ENCODE measurements at regions not wholly inside any gene's neighbourhood (a gene's known extent, or its start where the extent isn't known, plus 50 kb on each side); places are given as distances from the start of the nearest gene placed in this dataset.
"Not testable (repeated sequence)": the region's sequence is repeated elsewhere in the genome, so short reads cannot be mapped to it uniquely, and the experiment has no call there.

DNA sequence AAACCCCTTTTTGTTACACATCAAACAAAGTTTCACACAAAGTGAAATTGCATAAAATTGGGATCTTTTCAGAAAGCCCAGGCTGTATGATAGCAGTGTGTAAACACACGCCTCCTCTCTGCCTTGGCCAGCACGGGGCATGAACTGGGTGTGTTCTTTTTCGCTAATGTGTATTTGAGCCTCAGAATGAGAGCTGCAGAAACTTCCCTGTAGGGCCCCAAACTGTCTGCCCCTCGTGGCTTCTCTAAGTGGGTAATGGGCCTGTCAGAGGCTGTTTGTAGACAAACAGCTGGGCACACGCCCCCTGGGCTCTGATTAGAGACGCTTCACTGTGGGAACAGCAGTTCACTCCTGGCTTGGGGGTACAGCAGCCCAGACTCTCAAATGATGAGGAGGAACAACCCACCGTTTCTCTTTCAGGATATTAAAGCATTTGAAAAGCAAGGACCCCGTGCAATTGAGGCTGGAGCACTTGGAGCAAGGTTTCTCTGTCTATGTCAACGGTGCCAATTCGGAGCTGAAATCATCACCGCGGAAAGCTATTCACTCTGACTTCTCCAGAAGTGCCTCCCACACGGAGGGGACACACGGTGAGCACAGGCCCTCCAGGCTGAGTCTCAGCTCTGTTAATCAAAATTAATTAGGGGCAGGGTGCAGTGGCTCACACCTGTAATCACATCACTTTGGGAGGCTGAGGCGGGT, 78.4 kb downstream of the KATNIP start:
- no peaks in the 10 kb centered on the region for H3K36me3 ChIP-seq (ENCODE audit: control insufficient read depth, insufficient read depth, low read length)
- H3K9ac ChIP-seq (ENCODE audit: low read length) = no peak overlapping the region
- no peak overlapping the region for H3K4me3 ChIP-seq (ENCODE audit: low read length)
- H3K27me3 ChIP-seq (ENCODE audit: control insufficient read depth, insufficient read depth, low read length) = no peaks in the 10 kb centered on the region
- no peak overlapping the region for H3K27ac ChIP-seq (ENCODE audit: low read depth, low read length)
- H3K4me1 ChIP-seq (ENCODE audit: control insufficient read depth, insufficient read depth, low read length) = no peaks in the 10 kb centered on the region

GRCh38 chr16:27628943-27629462, 79.1 kb downstream of the KATNIP start:
- not testable (repeated sequence) for H3K9ac ChIP-seq (ENCODE audit: low read length); H3K4me3 ChIP-seq (ENCODE audit: low read length)

DNA sequence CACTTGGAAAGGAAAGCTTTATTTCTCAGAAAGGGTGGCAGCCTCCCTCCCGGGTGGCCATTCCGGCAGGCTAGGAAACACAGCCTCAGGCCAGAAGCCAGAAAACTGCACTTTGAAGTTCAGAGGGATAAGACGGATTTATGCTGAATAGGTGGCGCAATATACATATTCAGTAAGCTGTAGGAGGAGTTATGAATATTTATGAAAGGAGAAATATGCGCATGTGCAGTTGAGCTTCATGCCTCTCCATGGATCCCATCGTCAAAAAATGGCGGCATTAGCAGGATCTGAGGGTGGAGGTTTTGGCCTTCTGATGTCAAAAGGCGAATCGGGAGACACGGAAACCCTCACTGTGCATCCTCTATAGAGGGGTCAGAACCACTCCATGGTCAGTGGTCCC, 82.3 kb downstream of the KATNIP start:
- no peak overlapping the region for H3K4me3 ChIP-seq (ENCODE audit: low read length)

More at GRCh38 chr16:27628943-27629462, 79.1 kb downstream of the KATNIP start:
- H3K27me3 ChIP-seq (ENCODE audit: control insufficient read depth, insufficient read depth, low read length); H3K27ac ChIP-seq (ENCODE audit: low read depth, low read length); H3K36me3 ChIP-seq (ENCODE audit: control insufficient read depth, insufficient read depth, low read length); H3K4me1 ChIP-seq (ENCODE audit: control insufficient read depth, insufficient read depth, low read length): not testable (repeated sequence)

DNA sequence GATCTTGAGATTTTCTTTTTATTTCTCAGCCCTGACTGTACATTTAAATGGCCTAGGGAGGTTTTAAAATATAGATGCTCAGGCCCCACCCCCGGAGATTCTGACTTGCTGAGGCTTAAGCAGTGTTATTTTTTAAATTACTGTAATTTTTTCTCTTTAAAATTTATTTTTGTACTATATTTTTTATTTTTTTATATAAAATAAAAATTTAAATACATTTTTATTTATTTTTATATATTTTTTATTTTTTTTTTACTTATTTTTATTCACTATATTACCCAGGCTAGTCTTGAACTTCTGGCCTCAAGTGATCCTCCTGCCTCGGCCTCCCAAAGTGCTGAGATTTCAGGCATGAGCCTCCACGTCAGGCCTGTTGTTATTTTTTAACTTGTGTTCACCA, 83.3 kb downstream of the KATNIP start:
- H3K36me3 ChIP-seq (ENCODE audit: control insufficient read depth, insufficient read depth, low read length) = no peaks in the 10 kb centered on the region
- H3K4me1 ChIP-seq (ENCODE audit: control insufficient read depth, insufficient read depth, low read length) = no peaks in the 10 kb centered on the region
- no peak overlapping the region for H3K4me3 ChIP-seq (ENCODE audit: low read length)
- H3K27ac ChIP-seq (ENCODE audit: low read depth, low read length) = no peak overlapping the region
- H3K9ac ChIP-seq (ENCODE audit: low read length) = no peak overlapping the region
- H3K27me3 ChIP-seq (ENCODE audit: control insufficient read depth, insufficient read depth, low read length) = no peaks in the 10 kb centered on the region

More for the DNA sequence above, 82.3 kb downstream of the KATNIP start:
- Histone ChIP-seq H3K27ac (ENCODE audit: low read depth, low read length) (no peak overlapping the region), H3K27me3 (ENCODE audit: control insufficient read depth, insufficient read depth, low read length) (no peaks in the 10 kb centered on the region), H3K36me3 (ENCODE audit: control insufficient read depth, insufficient read depth, low read length) (no peaks in the 10 kb centered on the region), H3K9ac (ENCODE audit: low read length) (no peak overlapping the region), H3K4me1 (ENCODE audit: control insufficient read depth, insufficient read depth, low read length) (no peaks in the 10 kb centered on the region)

GRCh38 chr16:27633721-27634120, 83.8 kb downstream of the KATNIP start:
- Histone ChIP-seq H3K27ac (ENCODE audit: low read depth, low read length) (no peak overlapping the region), H3K27me3 (ENCODE audit: control insufficient read depth, insufficient read depth, low read length) (no peaks in the 10 kb centered on the region), H3K4me1 (ENCODE audit: control insufficient read depth, insufficient read depth, low read length) (no peaks in the 10 kb centered on the region), H3K4me3 (ENCODE audit: low read length) (no peak overlapping the region), H3K36me3 (ENCODE audit: control insufficient read depth, insufficient read depth, low read length) (no peaks in the 10 kb centered on the region), H3K9ac (ENCODE audit: low read length) (no peak overlapping the region)

DNA sequence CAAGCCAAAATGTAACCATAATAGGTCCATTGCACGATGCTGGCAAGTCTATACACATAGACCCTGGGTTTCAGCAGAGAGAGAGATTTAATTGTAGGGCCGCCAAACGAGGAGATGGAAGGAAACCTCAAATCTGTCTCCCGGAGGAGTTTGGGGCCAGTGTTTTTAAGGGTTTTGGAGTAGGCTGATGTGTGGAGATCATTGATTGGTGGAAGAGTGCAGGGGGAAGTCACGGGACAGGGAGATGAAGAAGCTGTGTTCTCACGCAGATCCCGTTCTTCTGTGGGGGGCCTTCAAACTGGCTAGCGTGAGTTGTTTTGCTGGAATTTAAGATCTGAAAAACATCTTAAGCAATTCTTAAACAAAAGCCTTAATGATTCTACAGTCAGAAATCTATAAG, 84.8 kb downstream of the KATNIP start:
- H3K27ac ChIP-seq (ENCODE audit: low read depth, low read length) = no peak overlapping the region
- no peaks in the 10 kb centered on the region for H3K36me3 ChIP-seq (ENCODE audit: control insufficient read depth, insufficient read depth, low read length)
- H3K27me3 ChIP-seq (ENCODE audit: control insufficient read depth, insufficient read depth, low read length) = no peaks in the 10 kb centered on the region
- H3K4me1 ChIP-seq (ENCODE audit: control insufficient read depth, insufficient read depth, low read length) = no peaks in the 10 kb centered on the region
- no peak overlapping the region for H3K9ac ChIP-seq (ENCODE audit: low read length)
- no peak overlapping the region for H3K4me3 ChIP-seq (ENCODE audit: low read length)

DNA sequence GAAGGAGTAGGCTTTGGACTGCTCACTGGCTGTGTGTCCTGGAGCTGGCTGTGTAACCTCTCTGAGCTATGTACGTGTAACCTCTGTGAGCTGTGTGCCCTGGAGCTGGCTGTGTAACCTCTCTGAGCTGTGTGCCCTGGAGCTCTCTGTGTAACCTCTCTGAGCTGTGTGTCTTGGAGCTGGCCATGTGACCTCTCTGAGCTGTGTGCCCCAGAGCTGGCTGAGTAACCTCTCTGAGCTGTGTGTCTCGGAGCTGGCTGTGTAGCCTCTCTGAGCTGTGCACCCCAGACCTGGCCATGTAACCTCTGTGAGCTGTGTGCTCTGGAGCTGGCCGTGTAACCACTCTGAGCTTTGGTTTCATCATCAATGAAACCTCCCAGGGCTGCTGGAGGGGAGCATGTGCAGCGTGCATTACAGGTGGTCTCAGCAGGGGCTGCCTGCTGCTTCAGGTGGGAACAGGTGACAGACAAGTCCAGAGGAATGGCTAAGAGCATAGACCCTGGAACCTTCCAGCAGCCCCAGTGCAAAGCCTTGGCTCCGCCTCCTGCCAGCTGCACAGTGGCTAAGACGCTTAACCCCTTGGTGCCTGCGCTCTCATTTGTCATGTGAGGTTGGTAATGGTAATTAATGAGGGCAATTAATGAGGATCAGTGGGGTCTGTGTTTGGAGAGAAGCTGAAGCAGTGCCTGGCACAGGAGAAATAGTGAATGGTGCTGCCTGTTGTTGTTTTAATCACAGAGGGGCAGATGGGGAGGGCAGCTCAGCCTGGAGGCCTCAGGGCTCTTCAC, 86.7 kb downstream of the KATNIP start:
- Histone ChIP-seq H3K27ac (ENCODE audit: low read depth, low read length) (no peak overlapping the region), H3K9ac (ENCODE audit: low read length) (no peak overlapping the region), H3K4me3 (ENCODE audit: low read length) (no peak overlapping the region), H3K36me3 (ENCODE audit: control insufficient read depth, insufficient read depth, low read length) (no peaks in the 10 kb centered on the region), H3K4me1 (ENCODE audit: control insufficient read depth, insufficient read depth, low read length) (no peaks in the 10 kb centered on the region), H3K27me3 (ENCODE audit: control insufficient read depth, insufficient read depth, low read length) (no peaks in the 10 kb centered on the region)

DNA sequence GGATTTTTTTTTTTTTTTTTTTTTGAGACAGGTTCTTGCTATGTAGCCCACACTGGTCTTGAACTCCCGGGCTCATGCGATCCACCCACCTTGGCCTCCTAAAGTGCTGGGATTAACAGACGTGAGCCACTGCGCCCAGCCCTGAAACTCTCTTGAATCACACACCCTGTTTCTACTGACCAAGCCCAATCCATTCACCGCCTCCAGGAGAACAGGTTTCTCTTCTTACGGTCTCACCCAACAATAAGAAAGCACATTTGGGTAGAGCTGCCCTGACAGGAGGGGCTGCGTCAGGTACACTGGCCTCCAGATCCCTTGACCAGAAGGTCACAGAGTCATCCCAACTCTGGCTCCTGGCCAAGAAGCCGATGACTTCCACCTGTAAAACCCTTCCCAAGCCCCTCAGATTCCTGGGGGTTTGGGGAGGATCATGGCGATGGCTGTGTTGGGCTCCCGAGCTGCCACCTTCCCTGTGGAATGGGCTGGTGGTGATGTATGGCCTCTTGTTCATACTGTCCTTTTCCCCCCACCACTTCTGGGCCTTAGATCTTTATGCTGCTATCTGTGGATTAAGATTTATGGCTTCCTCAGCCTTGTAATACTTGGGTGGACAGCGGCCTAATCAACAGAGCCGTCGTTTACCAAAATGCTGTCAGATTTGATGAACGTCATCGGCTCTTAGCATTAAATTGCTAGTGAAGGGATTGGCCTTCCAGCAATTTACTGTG, 89.1 kb downstream of the KATNIP start:
- Histone ChIP-seq H3K4me1 (ENCODE audit: control insufficient read depth, insufficient read depth, low read length) (no peaks in the 10 kb centered on the region), H3K4me3 (ENCODE audit: low read length) (no peak overlapping the region), H3K27me3 (ENCODE audit: control insufficient read depth, insufficient read depth, low read length) (no peaks in the 10 kb centered on the region), H3K9ac (ENCODE audit: low read length) (no peak overlapping the region), H3K27ac (ENCODE audit: low read depth, low read length) (no peak overlapping the region), H3K36me3 (ENCODE audit: control insufficient read depth, insufficient read depth, low read length) (no peaks in the 10 kb centered on the region)

GRCh38 chr16:27639561-27640276, 89.8 kb downstream of the KATNIP start:
- Histone ChIP-seq H3K4me1 (ENCODE audit: control insufficient read depth, insufficient read depth, low read length) (no peaks in the 10 kb centered on the region), H3K9ac (ENCODE audit: low read length) (no peak overlapping the region), H3K27me3 (ENCODE audit: control insufficient read depth, insufficient read depth, low read length) (no peaks in the 10 kb centered on the region), H3K27ac (ENCODE audit: low read depth, low read length) (no peak overlapping the region), H3K4me3 (ENCODE audit: low read length) (no peak overlapping the region), H3K36me3 (ENCODE audit: control insufficient read depth, insufficient read depth, low read length) (no peaks in the 10 kb centered on the region)

DNA sequence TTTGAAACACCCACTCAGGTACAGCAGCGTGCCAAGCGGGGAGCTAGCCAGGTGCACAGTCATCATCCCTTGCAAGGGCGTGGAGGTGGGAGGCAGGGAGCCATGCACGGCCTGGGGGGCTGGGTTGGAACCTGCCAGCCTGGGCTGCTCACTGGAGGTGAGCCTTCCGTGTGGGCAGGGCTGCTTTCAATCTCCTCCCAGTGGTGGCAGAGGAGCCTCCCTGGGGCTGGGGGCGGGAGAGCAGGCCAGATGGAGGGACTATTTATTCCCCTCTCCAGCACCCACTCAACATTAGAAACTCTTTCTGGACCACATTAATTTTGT, 90.3 kb downstream of the KATNIP start:
- no peaks in the 10 kb centered on the region for H3K27me3 ChIP-seq (ENCODE audit: control insufficient read depth, insufficient read depth, low read length)
- no peak overlapping the region for H3K27ac ChIP-seq (ENCODE audit: low read depth, low read length)
- no peaks in the 10 kb centered on the region for H3K4me1 ChIP-seq (ENCODE audit: control insufficient read depth, insufficient read depth, low read length)
- H3K4me3 ChIP-seq (ENCODE audit: low read length) = no peak overlapping the region
- H3K36me3 ChIP-seq (ENCODE audit: control insufficient read depth, insufficient read depth, low read length) = no peaks in the 10 kb centered on the region
- no peak overlapping the region for H3K9ac ChIP-seq (ENCODE audit: low read length)

- Histone ChIP-seq H3K4me1 (ENCODE audit: control insufficient read depth, insufficient read depth, low read length) (no peaks in the 10 kb centered on the region), H3K4me3 (ENCODE audit: low read length) (no peak overlapping the region), H3K36me3 (ENCODE audit: control insufficient read depth, insufficient read depth, low read length) (no peaks in the 10 kb centered on the region), H3K27ac (ENCODE audit: low read depth, low read length) (no peak overlapping the region), H3K27me3 (ENCODE audit: control insufficient read depth, insufficient read depth, low read length) (no peaks in the 10 kb centered on the region), H3K9ac (ENCODE audit: low read length) (no peak overlapping the region)
Measured at GRCh38 chr16:27641260-27641659, 91.3 kb downstream of the KATNIP start.
